ENCODE measurements at regions not wholly inside any gene's neighbourhood (a gene's known extent, or its start where the extent isn't known, plus 50 kb on each side); places are given as distances from the start of the nearest gene placed in this dataset.
A peak's percentile ranks its signal among the peaks of the same experiment; 100 is the strongest.

GRCh38 chr13:39100996-39101738 is 62.9 kb downstream of the NHLRC3 start:
- DNase-seq: no peak
- in situ Hi-C loops (cut with MboI; ENCODE audit: low pct_unique_long_range_greater_than_20kb, low sequenced_read_pairs): no loop called here

DNA sequence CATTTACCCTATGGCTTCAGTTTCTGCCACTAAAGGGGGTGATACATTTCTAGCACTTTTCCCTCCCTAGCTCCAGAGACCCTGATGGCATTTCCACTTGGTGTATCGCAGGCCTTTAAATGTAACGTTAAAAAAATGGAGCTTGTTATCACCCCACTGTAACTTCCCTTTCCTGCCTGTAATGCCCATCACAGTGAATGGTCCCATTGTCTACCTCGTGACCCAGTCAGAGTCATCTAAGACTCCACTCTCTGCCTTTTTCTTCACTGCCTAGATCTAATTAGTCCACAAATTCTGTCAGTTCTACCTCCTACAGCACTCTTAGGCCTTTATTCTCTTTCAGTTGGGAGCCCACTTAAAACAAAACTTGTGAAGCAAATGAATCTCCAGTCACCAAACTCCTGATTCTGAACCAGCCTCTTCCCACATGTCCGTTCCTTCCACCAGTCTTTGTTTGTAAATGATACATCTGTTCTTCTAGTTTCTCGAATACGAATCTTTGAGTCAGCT is 64.8 kb downstream of the NHLRC3 start:
- no peak for DNase-seq
- in situ Hi-C loops (cut with MboI; ENCODE audit: low pct_unique_long_range_greater_than_20kb, low sequenced_read_pairs): no loop called here

DNA sequence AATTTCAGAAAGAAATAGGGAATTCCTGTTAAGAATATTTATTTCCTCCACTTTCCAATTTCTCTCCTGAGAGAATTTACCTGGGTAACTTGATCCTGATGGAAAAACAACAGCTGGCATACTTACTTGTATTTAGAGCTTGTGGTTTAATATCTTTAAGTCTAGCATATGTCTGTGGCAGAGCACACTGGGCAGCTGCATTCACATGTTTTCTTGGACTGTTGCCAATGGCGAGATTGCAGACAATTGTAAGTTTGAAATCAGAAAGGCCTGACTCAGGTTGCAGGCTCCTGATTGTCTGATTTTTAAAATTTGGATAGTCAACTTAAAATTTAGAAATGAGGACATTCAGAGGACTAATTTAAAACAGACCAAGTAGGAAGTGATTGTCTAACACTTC is 66.9 kb downstream of the NHLRC3 start:
- in situ Hi-C loops (cut with MboI; ENCODE audit: low pct_unique_long_range_greater_than_20kb, low sequenced_read_pairs): no loop called here
- no peak for DNase-seq

DNA sequence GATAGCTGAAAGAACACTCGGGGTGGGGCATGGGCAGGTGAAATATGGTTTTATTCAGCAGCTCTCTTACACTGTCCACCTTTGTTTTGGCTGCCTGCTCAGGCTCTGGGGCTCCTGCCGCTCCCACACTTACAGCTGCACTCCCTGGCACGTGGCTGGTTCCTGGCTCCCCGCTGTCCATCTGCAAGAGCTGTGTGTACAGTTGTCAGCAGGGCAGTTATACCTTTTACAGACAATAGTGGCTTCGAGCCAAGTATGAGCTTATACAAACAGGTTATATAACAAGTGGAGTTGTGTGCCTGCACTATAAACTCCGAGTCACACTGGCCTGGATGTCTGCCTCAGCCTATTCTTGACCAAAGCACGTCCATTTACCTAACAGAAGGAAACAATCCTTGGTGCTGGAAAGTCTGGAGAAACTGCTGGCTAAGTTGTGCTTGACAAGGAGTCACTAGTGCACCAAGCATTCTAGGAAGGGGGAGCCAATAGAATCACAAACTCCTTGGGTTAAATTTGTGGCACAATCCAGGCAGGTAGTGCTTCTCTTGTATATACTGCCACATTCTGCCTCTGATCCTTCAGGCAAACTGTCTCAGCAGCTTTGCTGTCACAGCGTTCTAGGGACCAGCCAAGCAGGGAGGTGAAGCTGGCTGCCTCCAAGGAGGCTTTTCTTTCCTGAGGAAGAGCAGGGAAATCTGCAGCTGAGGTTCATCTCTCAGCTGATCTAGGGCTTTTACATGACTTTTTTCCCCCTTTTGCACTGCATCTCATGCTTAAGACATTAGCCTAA is 68.2 kb downstream of the NHLRC3 start:
- in situ Hi-C loops (cut with MboI; ENCODE audit: low pct_unique_long_range_greater_than_20kb, low sequenced_read_pairs): no loop called here
- no peak for DNase-seq

- no peak for DNase-seq
- in situ Hi-C loops (cut with MboI; ENCODE audit: low pct_unique_long_range_greater_than_20kb, low sequenced_read_pairs): no loop called here
These were observed 69.3 kb downstream of the NHLRC3 start for GRCh38 chr13:39107561-39107960.

- DNase-seq: no peak
- in situ Hi-C loops (cut with MboI; ENCODE audit: low pct_unique_long_range_greater_than_20kb, low sequenced_read_pairs): no loop called here
These were observed 70.5 kb downstream of the NHLRC3 start for GRCh38 chr13:39108783-39109182.

GRCh38 chr13:39110518-39111097 is 72.4 kb downstream of the NHLRC3 start:
- no peak for DNase-seq
- in situ Hi-C loops (cut with MboI; ENCODE audit: low pct_unique_long_range_greater_than_20kb, low sequenced_read_pairs): no loop called here

- in situ Hi-C loops (cut with MboI; ENCODE audit: low pct_unique_long_range_greater_than_20kb, low sequenced_read_pairs): no loop called here
These were observed 72.9 kb downstream of the NHLRC3 start for GRCh38 chr13:39111145-39111544.

DNA sequence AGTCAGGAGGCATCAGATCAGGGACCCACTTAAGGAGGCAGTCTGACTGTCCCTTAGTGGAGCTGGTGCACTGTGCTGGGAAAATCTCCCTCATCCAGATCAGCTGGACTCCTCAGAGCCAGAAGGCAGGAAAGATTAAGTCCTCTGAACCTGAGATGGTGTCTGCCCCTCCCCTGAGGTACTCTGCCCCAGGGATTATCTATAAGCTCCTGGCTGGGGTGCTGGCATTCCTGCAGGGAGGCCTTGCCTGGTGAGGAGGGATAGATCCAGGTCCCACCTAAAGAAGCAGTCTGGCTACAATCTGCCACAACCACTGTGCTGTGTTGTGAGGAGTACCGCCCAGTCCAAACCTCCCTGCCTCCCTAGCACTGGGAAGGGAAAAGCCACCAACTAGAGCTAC is 81.2 kb downstream of the NHLRC3 start:
- no peak for DNase-seq
- in situ Hi-C loops (cut with MboI; ENCODE audit: low pct_unique_long_range_greater_than_20kb, low sequenced_read_pairs): no loop called here

More at GRCh38 chr13:39111145-39111544, 72.9 kb downstream of the NHLRC3 start:
- no peak for DNase-seq

DNA sequence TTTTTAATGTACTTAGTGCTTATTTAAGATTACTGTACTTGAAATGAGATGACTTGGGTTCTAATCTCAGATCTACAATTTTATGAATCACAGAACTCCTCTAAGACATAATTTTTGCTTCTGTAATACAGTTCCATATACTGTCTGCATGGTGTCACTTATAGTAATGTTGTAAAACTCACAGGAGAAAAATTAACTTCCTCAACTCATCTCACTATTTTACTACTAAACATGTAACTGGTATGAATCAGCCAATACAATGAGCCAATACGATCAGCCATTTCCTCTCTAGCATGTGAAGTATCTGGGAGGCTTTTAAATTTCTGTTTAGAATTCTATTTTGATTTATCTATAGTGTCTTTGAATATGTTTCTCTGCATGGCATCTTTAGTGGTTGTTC is 85.3 kb downstream of the NHLRC3 start:
- in situ Hi-C loops (cut with MboI; ENCODE audit: low pct_unique_long_range_greater_than_20kb, low sequenced_read_pairs): no loop called here
- no peak for DNase-seq

DNA sequence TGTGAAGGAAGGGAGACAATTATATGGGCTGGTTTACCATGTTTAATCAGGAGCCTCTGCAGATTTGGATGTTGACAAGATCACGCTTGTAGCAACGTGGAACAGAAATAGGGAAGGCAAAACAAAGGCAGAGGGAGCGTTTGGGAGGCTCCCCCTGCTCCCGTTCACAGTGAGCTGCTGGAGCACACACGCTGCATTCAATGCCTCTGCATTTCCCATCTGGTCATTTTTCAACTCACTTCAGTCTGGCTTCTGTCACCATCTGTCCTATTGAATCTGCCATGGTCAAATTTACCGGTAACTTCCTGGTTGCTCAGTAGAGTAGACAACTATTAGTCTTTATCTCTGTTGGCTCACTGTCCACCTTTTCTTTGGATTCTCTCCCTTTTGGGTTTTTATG is 91.0 kb downstream of the NHLRC3 start:
- in situ Hi-C loops (cut with MboI; ENCODE audit: low pct_unique_long_range_greater_than_20kb, low sequenced_read_pairs): no loop called here
- DNase-seq: no peak

- DNase-seq: no peak
- in situ Hi-C loops (cut with MboI; ENCODE audit: low pct_unique_long_range_greater_than_20kb, low sequenced_read_pairs): no loop called here
These were observed 92.0 kb downstream of the NHLRC3 start for GRCh38 chr13:39130301-39130700.

- in situ Hi-C loops (cut with MboI; ENCODE audit: low pct_unique_long_range_greater_than_20kb, low sequenced_read_pairs): no loop called here
These were observed 94.3 kb downstream of the NHLRC3 start for GRCh38 chr13:39132286-39133230.

GRCh38 chr13:39133781-39134180 is 95.5 kb downstream of the NHLRC3 start:
- DNase-seq: no peak
- in situ Hi-C loops (cut with MboI; ENCODE audit: low pct_unique_long_range_greater_than_20kb, low sequenced_read_pairs): no loop called here

More at GRCh38 chr13:39132286-39133230, 94.3 kb downstream of the NHLRC3 start:
- no peak for DNase-seq

DNA sequence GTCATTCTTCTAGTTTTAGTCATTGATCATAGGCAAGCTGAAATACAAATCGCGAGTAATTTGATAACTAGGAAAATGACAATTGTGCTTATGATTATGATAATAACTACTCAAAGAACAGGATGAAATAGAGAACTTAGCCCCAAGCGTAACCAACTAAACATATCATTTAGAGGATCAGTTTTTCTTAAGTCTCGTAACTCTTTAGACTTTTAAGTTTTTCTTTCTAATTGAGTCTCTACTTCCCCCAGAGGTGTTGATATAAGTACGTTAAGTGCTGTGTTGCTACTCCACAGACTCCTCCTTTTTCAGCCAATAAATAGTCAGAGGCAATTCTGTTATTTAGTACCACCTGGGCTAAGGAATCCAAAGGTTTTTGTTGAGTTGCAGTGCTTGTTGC is 96.3 kb downstream of the NHLRC3 start:
- in situ Hi-C loops (cut with MboI; ENCODE audit: low pct_unique_long_range_greater_than_20kb, low sequenced_read_pairs): no loop called here
- DNase-seq: no peak

GRCh38 chr13:39144391-39144790 is 106.1 kb downstream of the NHLRC3 start:
- no peak for DNase-seq
- in situ Hi-C loops (cut with MboI; ENCODE audit: low pct_unique_long_range_greater_than_20kb, low sequenced_read_pairs): no loop called here

DNA sequence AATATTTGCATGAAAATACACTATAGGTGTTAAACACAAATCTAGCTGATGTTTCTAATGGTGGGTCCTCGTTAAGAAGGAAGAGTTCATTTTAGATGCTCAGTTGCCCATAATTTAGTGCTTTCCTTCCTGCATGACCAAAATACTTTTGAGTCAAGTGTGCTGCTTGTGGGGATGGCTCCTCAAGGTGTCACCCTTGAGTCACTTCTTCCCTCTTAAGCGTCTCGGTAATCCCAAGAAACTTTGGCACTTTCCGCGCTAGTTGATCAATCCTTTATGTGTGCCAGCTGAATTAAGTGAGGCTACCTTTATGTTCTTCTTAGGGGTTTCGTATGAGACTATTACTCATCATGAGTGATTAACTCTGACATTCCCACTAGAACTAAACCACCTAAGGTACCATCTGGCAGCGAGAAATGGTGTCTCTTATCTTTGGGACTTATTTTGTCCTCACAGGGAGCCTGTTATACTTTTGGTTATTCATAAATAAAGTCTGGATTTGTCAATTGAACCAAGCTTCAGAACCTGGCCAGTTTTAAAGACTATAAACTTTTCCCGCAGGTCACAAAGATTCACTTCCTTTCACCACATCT is 106.8 kb downstream of the NHLRC3 start:
- in situ Hi-C loops (cut with MboI; ENCODE audit: low pct_unique_long_range_greater_than_20kb, low sequenced_read_pairs): no loop called here
- peak; percentile 61 for DNase-seq

GRCh38 chr13:39148513-39148961 is 110.3 kb downstream of the NHLRC3 start:
- in situ Hi-C loops (cut with MboI; ENCODE audit: low pct_unique_long_range_greater_than_20kb, low sequenced_read_pairs): no loop called here
- DNase-seq: peak; percentile 2

GRCh38 chr13:39149896-39150295 is 111.6 kb downstream of the NHLRC3 start:
- in situ Hi-C loops (cut with MboI; ENCODE audit: low pct_unique_long_range_greater_than_20kb, low sequenced_read_pairs): no loop called here
- no peak for DNase-seq
